ENCODE measurements at regions not wholly inside any gene's neighbourhood (a gene's known extent, or its start where the extent isn't known, plus 50 kb on each side); places are given as distances from the start of the nearest gene placed in this dataset.

GRCh38 chr10:105352281-105352680, 711.2 kb downstream of the SORCS3 start:
- no peak for TF ChIP-seq EZH2phosphoT487 (IDR thresholded peaks at IDR 0.05; ENCODE audit: borderline replicate concordance, low read depth, low read length)
- no peak for TF ChIP-seq CTCF (conservative IDR thresholded peaks at IDR 0.05; ENCODE audit: low read length)
